Memory B cell (primary cell): ENCODE measurements at regions not wholly inside any gene's neighbourhood (a gene's known extent, or its start where the extent isn't known, plus 50 kb on each side); places are given as distances from the start of the nearest gene placed in this dataset.

Experiments
- ATAC-seq: fragments of 150-1000 bp; cut with Tn5 transposase; 2 replicates; pipeline ENCODE4 v1.10.0; 2021; ENCODE audit warnings: low read depth, mild to moderate bottlenecking, moderate library complexity
- DNase-seq, 2 donors: peaks; one replicate each; pipeline ENCODE4 v3.0.0; 2022; ENCODE audit warnings: low spot score in 2 of 2
- H3K27ac Mint-ChIP-seq: one replicate; pipeline ENCODE4 v1.8.0; 2022; ENCODE audit warnings: mild to moderate bottlenecking, moderate library complexity, mixed read lengths
- H3K27me3 Mint-ChIP-seq: one replicate; pipeline ENCODE4 v1.8.0; 2022; ENCODE audit warnings: mixed read lengths
- H3K36me3 Mint-ChIP-seq: one replicate; pipeline ENCODE4 v1.8.0; 2022; ENCODE audit warnings: mild to moderate bottlenecking, mixed read lengths
- H3K4me1 Mint-ChIP-seq: one replicate; pipeline ENCODE4 v1.8.0; 2022; ENCODE audit warnings: mixed read lengths
- H3K4me3 Mint-ChIP-seq: one replicate; pipeline ENCODE4 v1.8.0; 2022; ENCODE audit warnings: mild to moderate bottlenecking, moderate library complexity, mixed read lengths
- H3K9me3 Mint-ChIP-seq: one replicate; pipeline ENCODE4 v1.8.0; 2022; ENCODE audit warnings: mixed read lengths

GRCh38 chr2:12844511-12844910 lies 127.8 kb downstream of the TRIB2 start:
- no peak for ATAC-seq
- H3K36me3 Mint-ChIP-seq, result no peaks in the 10 kb centered on the region

GRCh38 chr2:12847694-12848575 lies 131.2 kb downstream of the TRIB2 start:
- Mint-ChIP-seq H3K4me1 (no peaks in the 10 kb centered on the region), H3K36me3 (no peaks in the 10 kb centered on the region), H3K27ac (no peak overlapping the region), H3K9me3 (no peaks in the 10 kb centered on the region), H3K27me3 (peaks cover 6% of the 10 kb centered on the region), H3K4me3 (no peak overlapping the region)
- DNase-seq, result no peak
- ATAC-seq, result no peak

More at GRCh38 chr2:12844511-12844910, 127.8 kb downstream of the TRIB2 start:
- peaks cover 10% of the 10 kb centered on the region for H3K27me3 Mint-ChIP-seq
- no peak for DNase-seq
- no peaks in the 10 kb centered on the region for H3K9me3 Mint-ChIP-seq
- no peaks in the 10 kb centered on the region for H3K4me1 Mint-ChIP-seq
- no peak overlapping the region for H3K27ac Mint-ChIP-seq
- no peak overlapping the region for H3K4me3 Mint-ChIP-seq

GRCh38 chr2:12852135-12852534 lies 135.4 kb downstream of the TRIB2 start:
- H3K27ac Mint-ChIP-seq, result no peak overlapping the region
- DNase-seq, result no peak
- H3K4me1 Mint-ChIP-seq, result peaks cover 7% of the 10 kb centered on the region
- ATAC-seq, result no peak
- H3K9me3 Mint-ChIP-seq, result no peaks in the 10 kb centered on the region
- H3K36me3 Mint-ChIP-seq, result no peaks in the 10 kb centered on the region
- H3K27me3 Mint-ChIP-seq, result peaks cover 6% of the 10 kb centered on the region
- H3K4me3 Mint-ChIP-seq, result no peak overlapping the region

- DNase-seq, result no peak
- ATAC-seq, result no peak
- Mint-ChIP-seq H3K27me3 (peaks cover 6% of the 10 kb centered on the region), H3K27ac (no peak overlapping the region), H3K4me1 (peaks cover 7% of the 10 kb centered on the region), H3K4me3 (no peak overlapping the region), H3K9me3 (no peaks in the 10 kb centered on the region), H3K36me3 (no peaks in the 10 kb centered on the region)
Measured at GRCh38 chr2:12854001-12854530, 137.3 kb downstream of the TRIB2 start.

- Mint-ChIP-seq H3K4me3 (no peak overlapping the region), H3K27me3 (no peaks in the 10 kb centered on the region), H3K27ac (no peak overlapping the region), H3K4me1 (peaks cover 7% of the 10 kb centered on the region), H3K9me3 (no peaks in the 10 kb centered on the region), H3K36me3 (no peaks in the 10 kb centered on the region)
- DNase-seq (no peak), ATAC-seq (no peak)
Measured at GRCh38 chr2:12855508-12855907, 138.8 kb downstream of the TRIB2 start.

- no peak overlapping the region for H3K4me3 Mint-ChIP-seq
- DNase-seq, result peak in 1 of 2 donors; percentile 7
- no peak overlapping the region for H3K27ac Mint-ChIP-seq
- ATAC-seq, result peak; percentile 53
- no peaks in the 10 kb centered on the region for H3K27me3 Mint-ChIP-seq
- H3K4me1 Mint-ChIP-seq, result peaks cover 15% of the 10 kb centered on the region
- H3K36me3 Mint-ChIP-seq, result no peaks in the 10 kb centered on the region
- no peaks in the 10 kb centered on the region for H3K9me3 Mint-ChIP-seq
Measured at GRCh38 chr2:12856934-12857601, 140.3 kb downstream of the TRIB2 start.

- H3K36me3 Mint-ChIP-seq, result no peaks in the 10 kb centered on the region
- H3K27ac Mint-ChIP-seq, result no peak overlapping the region
- peaks cover 15% of the 10 kb centered on the region for H3K4me1 Mint-ChIP-seq
- DNase-seq (no peak), ATAC-seq (no peak)
- H3K4me3 Mint-ChIP-seq, result no peak overlapping the region
- H3K27me3 Mint-ChIP-seq, result no peaks in the 10 kb centered on the region
- H3K9me3 Mint-ChIP-seq, result no peaks in the 10 kb centered on the region
Measured at GRCh38 chr2:12857891-12858290, 141.2 kb downstream of the TRIB2 start.

GRCh38 chr2:12858786-12859185 lies 142.1 kb downstream of the TRIB2 start:
- DNase-seq, result no peak
- no peak for ATAC-seq
- H3K9me3 Mint-ChIP-seq, result peaks cover 3% of the 10 kb centered on the region
- no peak overlapping the region for H3K27ac Mint-ChIP-seq
- peaks cover 15% of the 10 kb centered on the region for H3K4me1 Mint-ChIP-seq
- H3K4me3 Mint-ChIP-seq, result no peak overlapping the region
- H3K27me3 Mint-ChIP-seq, result no peaks in the 10 kb centered on the region
- H3K36me3 Mint-ChIP-seq, result no peaks in the 10 kb centered on the region

- Mint-ChIP-seq H3K9me3 (peaks cover 10% of the 10 kb centered on the region), H3K4me1 (peaks cover 11% of the 10 kb centered on the region), H3K27me3 (no peaks in the 10 kb centered on the region), H3K36me3 (peaks cover 6% of the 10 kb centered on the region), H3K4me3 (peak overlapping the region; percentile 17), H3K27ac (no peak overlapping the region)
- ATAC-seq (peak; percentile 43), DNase-seq (no peak)
Measured at GRCh38 chr2:12861344-12861930, 144.7 kb downstream of the TRIB2 start.

- H3K27ac Mint-ChIP-seq, result no peak overlapping the region
- ATAC-seq (no peak), DNase-seq (no peak)
- H3K4me3 Mint-ChIP-seq, result no peak overlapping the region
- peaks cover 10% of the 10 kb centered on the region for H3K9me3 Mint-ChIP-seq
- H3K4me1 Mint-ChIP-seq, result peaks cover 8% of the 10 kb centered on the region
- H3K27me3 Mint-ChIP-seq, result no peaks in the 10 kb centered on the region
- H3K36me3 Mint-ChIP-seq, result peaks cover 6% of the 10 kb centered on the region
Measured at GRCh38 chr2:12862541-12862940, 145.8 kb downstream of the TRIB2 start.

GRCh38 chr2:12863937-12864336 lies 147.2 kb downstream of the TRIB2 start:
- ATAC-seq, result no peak
- Mint-ChIP-seq H3K9me3 (peaks cover 10% of the 10 kb centered on the region), H3K4me3 (no peak overlapping the region), H3K36me3 (peaks cover 6% of the 10 kb centered on the region), H3K4me1 (peaks cover 8% of the 10 kb centered on the region), H3K27me3 (no peaks in the 10 kb centered on the region), H3K27ac (no peak overlapping the region)
- DNase-seq, result no peak

- Mint-ChIP-seq H3K27ac (no peak overlapping the region), H3K27me3 (peaks cover 5% of the 10 kb centered on the region)
Measured at GRCh38 chr2:12867631-12868287, 151.0 kb downstream of the TRIB2 start.

GRCh38 chr2:12870692-12871091 lies 154.0 kb downstream of the TRIB2 start:
- Mint-ChIP-seq H3K4me1 (no peaks in the 10 kb centered on the region), H3K4me3 (no peak overlapping the region), H3K36me3 (peaks cover 2% of the 10 kb centered on the region), H3K9me3 (no peaks in the 10 kb centered on the region), H3K27me3 (peaks cover 14% of the 10 kb centered on the region), H3K27ac (no peak overlapping the region)
- ATAC-seq (no peak), DNase-seq (no peak)

More at GRCh38 chr2:12867631-12868287, 151.0 kb downstream of the TRIB2 start:
- H3K4me3 Mint-ChIP-seq, result no peak overlapping the region
- peaks cover 10% of the 10 kb centered on the region for H3K9me3 Mint-ChIP-seq
- H3K36me3 Mint-ChIP-seq, result peaks cover 6% of the 10 kb centered on the region
- no peaks in the 10 kb centered on the region for H3K4me1 Mint-ChIP-seq
- DNase-seq (no peak), ATAC-seq (no peak)
